ENCODE measurements at regions not wholly inside any gene's neighbourhood (a gene's known extent, or its start where the extent isn't known, plus 50 kb on each side); places are given as distances from the start of the nearest gene placed in this dataset.

DNA sequence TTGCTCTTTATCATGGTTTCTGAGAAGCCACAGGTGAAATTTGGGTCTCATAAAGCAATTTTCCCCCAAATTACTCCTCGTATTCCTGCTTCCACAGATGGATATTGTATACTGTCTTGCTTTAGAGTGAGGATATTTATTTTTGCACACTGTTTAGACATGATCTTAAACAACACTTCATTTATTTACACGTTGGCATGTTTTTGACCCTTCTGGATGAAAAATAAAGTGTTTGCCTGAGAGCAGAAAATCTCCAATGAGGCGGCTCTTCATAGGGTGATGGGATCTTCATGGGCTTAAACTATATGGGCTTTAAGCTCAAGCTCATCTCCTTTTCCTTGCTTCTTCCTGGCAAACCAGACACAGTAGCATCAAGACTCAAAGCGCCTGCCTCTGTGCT, 148.4 kb downstream of the MACROH2A1 start:
- no peak for DNase-seq (ENCODE audit: low read depth, low spot score)

DNA sequence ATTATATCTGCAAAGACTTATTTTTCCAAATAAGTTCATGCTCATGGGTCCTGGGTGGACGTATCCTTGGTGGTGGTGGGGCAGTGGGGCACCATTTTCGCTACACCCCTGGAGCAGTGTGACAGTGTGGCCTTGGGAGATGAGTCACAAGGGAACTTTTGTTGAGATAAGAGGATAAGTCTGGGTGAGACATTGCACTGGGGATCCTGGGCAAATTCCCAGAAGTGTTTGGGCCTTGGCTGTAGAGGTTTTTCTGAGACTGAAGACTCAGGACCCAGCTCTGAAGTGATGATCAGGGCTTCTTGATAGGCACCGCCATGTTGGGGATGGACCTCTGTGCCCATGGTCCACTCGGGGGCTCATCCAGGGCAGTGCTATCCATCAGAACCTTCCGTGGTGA, 149.4 kb downstream of the MACROH2A1 start:
- no peak for DNase-seq (ENCODE audit: low read depth, low spot score)

More for the DNA sequence above, 148.4 kb downstream of the MACROH2A1 start:
- no peak overlapping the region for H3K27ac ChIP-seq

DNA sequence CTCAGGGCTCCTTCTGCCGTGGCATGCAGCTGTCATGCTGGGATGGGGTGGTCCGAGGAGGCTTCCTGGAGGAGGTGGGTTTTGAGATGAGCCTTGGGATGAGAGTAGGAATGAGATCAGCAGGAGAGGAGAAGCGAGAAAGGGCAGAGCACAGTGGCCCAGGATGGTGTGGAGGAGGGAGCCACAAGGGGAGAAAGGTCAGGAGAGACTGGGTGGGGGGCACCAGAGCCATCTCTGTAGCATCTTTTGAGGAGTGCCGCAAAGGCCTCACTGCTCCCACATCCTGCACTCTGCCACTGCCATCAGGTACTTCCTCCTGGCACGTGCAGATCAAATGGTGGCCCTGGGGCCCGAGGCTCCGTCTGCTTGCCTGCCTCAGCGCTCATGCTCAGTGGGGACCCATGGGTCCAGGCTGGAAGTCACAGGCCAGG, 150.2 kb downstream of the MACROH2A1 start:
- no peak for DNase-seq (ENCODE audit: low read depth, low spot score)
- H3K27ac ChIP-seq = no peak overlapping the region

More for the DNA sequence above, 149.4 kb downstream of the MACROH2A1 start:
- H3K27ac ChIP-seq = no peak overlapping the region

DNA sequence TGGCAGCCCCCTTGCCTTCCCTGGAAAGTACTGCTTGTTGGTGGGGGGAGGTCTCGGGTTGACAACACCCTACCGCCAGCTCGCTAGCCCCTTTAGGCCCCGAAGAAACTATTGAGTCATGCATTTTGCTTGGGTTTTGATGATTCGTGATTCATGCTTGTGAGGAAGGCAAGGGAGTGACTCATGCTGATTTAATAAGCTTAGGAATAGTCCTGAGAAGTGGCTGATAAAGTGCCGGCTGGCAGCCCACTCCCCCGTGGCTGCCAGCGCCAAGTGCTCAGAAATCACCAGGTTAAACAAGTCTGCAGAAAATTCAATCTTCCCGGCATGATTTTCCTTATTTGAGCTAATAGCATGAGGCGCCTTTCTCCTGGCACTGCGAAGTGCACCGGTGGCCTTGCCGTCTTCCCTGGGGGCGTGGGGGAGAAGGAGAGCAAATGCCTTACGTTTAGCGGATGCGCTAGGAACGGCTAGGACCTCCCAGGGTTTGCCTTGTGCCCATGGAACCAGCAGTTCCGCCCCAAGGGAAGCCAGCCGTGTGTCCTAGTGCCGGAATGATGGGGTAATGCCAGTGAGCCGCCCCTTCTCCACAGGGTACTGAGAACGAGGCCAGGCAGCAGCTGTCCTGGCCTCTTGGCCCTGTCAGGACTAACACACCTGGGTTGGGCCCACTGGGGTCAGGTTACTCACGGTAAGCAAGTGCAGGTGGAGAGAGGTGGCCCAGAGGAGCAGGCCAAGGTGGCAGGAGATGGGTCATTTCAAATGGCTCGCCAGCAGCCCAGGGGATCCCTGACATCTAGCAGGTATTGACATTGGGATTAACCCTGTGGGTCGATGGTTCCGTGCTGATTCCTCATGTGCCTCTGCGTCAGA, 151.9 kb downstream of the MACROH2A1 start:
- H3K27ac ChIP-seq = peak overlapping the region; percentile 84
- peak; percentile 79 for DNase-seq (ENCODE audit: low read depth, low spot score)

DNA sequence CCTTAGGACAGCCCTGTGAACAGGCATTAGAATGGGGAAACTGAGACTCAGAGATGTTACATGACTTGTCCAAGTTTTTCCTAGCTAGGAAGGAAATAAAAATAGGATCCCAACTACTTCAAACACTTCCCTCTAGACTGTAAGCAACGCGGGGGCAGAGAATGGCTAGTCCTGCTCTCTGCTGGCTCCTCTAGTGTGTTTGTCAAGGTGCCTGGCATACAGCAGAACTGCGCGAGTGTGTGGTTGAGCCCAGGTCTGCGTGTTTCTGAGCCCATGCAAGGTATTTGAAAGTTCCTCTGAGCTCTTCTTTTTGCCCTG, 152.5 kb downstream of the MACROH2A1 start:
- H3K27ac ChIP-seq = peak overlapping the region; percentile 84

DNA sequence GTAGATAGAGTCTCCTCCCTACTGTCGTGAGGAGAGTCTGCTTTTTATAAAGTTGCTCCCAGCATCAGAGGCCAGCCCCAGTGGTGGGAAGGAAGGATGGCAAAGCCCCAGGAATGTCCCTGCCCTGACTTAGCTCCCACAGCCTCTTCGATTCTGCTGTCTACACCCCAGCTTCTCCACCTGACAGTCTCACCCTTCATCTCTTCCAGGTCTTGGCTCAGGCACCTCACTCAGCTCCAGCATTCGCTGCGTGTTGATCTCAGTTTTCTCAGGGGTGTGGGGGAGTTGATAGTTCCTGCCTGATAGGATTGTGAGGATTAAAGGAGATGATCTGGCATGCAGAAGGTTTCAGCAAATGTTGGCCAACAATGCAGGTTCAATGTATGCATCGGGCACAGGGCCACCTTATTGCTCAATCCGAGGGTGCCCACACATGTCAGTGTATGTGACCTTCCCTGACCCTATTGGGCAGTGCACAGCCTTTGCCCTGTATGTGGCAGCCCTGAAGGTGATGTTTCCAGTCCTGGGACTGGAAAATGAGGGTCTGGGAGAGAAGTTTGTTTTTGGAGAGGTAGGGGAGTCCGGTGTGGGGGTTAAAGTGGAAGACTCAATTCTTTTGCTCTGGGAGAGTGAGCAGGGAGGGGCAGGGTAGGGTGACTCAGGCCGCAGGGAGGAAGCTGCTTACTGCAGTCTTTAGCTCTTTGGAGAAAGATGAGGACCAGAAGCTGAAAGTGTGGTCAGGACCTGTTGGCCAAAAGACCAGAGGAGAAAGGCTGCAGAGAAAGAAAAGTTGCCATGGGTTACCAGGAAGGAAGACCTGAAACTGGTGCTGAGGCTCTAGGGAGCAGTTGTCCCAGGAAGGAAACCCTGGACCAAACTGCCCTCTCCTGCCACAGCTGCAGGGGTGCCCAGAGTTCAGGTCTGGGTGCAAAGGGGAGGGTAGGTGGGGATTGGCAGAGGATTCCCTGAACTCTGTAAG, 153.2 kb downstream of the MACROH2A1 start:
- DNase-seq (ENCODE audit: low read depth, low spot score) = no peak
- peak overlapping the region; percentile 84 for H3K27ac ChIP-seq

More for the DNA sequence above, 152.5 kb downstream of the MACROH2A1 start:
- no peak for DNase-seq (ENCODE audit: low read depth, low spot score)

DNA sequence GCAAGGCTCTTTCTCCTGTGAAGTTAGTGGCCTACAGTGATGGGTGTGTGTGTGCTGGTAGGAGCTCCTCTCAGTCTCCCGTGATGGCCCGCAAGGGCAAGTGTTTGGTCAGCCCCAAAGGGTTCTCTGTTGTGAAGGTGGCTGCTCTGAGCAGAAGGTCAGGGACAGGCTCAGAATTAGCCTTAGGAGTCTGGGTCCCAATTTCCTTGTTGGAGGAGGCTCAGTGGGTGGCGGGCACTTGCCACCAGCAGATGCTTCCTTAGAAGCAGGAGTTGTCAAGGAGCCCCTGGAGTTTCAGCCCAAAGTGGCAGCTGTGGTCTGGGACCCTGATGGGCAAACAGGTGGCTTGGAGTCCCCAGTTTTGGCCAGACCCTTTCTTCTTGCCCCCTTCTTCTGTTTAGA, 154.4 kb downstream of the MACROH2A1 start:
- no peak for DNase-seq (ENCODE audit: low read depth, low spot score)
- no peak overlapping the region for H3K27ac ChIP-seq

DNA sequence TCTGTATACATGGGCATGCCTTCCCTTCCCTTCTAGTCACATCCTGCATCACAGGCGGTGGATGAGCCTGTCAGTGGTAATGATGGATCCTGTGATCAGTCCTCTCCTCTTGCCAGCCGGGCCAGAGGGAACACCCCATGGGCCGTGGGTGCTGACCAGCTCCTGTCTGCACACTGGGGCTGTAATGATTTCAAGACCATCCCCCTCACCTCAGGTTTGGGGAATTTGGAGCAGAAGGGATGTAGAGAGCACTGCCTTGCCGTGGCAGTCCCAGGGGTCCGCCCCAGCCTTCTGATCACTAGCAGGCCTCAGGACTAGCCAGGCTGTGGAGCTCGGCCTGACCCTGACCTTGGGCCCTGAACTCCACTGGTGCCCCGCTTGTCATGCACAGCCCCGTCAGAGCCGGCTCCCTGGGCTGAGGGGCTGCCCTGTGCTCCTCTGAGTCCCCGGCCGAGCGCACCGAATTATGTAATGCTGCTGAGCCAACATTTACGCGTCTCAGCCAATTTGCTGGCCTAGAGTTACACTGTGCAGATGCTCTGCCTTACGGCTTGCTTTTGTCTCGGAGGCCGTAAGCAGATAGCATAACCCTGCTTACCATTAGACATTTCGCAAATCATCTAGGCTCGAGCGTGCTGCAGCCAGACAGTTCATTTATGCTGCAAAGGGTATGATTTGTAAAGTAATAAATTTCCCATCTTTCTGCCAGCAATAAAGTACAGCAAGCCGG, 155.3 kb downstream of the MACROH2A1 start:
- no peak overlapping the region for H3K27ac ChIP-seq
- no peak for DNase-seq (ENCODE audit: low read depth, low spot score)

DNA sequence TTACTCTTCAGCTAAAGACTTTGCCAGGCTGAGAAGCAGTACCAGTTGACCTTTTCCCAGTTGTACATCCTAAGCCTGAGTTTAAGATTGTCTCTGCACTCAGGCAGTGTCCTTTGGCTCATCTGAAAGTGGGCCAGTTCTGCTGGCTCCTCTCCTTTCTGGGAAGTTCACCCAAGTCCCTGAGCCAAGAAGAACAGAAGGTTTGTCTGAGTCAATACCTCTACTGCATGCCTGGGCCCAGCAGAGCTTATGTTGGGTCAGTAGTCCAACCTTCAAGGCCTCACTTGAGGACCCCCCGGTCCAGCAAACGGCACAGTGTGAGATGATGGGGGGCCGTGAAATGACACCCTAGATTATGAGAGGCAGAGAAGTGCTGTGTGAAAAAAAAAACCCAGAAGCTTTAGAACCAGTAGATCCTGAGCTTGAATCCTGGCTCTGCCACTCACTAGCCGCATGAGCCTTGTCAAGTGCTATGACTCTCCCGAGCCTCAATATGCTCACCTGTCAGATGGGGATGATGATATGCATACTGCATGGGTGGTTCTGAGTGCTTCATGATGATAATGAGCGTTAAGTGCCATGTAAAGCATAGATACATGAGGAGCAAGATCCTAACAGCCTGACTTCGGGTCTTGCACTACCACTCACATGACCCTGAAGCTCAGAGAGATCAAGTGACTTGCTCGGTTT, 156.0 kb downstream of the MACROH2A1 start:
- DNase-seq (ENCODE audit: low read depth, low spot score) = no peak
- peak overlapping the region; percentile 4 for H3K27ac ChIP-seq

DNA sequence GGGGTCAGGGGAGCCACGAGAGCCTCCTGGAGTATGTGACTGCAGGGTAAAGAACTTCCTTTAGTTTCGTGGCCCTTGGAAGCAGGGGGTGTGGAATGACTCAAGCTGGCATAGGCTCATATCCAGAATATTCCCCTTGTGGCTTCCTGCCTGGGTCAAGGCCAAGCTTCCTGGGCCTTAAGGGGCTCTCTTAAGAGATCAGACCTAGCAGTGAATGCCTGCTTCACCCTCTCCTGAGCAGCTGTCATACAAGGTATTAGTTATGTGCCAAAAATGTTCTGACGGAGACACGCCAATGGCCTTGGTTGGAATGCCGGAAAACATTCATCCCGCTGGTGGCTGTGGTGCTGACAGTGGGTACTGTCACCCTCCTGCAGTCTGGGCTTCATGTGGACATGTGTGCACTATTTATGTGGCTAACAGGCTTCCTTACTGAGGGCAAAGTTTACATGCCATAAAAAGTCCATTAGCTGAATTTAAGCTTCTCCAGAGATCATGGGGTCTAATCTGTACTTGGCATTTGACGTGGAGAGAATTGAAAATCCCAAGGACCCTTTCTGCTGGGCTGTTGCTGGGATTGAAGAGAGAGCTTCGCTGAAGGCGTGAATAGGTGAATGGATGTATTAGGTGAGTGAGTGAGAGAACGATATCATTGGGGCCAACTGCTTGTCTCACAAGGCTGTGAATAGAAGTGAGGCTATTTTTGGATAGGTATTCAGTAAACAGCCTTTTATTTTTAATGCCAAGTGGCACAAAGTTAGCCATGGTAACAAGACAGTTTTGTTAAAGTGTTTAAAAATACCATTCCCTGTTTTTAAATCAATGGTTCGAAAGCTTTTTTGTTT, 156.8 kb downstream of the MACROH2A1 start:
- no peak for DNase-seq (ENCODE audit: low read depth, low spot score)
- peak overlapping the region; percentile 4 for H3K27ac ChIP-seq

DNA sequence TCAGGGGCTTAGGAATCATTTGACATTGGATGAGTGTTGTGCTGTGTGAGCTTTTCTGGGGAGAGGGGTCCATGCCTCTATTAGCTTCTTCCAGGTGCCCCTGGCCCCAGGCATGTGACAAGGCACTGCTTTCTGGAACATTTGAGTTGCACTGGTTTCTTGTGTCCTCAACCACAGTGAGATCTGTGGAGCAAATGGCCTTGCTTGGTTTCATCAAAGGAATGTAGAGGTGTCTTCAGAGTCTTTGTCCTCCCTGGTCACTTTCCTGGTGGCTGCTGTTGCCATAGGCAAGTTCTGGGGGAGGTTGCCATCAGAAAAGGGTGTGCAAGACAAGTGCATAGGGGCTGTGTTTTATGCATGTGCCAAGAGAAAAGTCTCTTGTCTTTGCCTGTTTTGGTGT, 157.5 kb downstream of the MACROH2A1 start:
- peak overlapping the region; percentile 4 for H3K27ac ChIP-seq
- no peak for DNase-seq (ENCODE audit: low read depth, low spot score)

DNA sequence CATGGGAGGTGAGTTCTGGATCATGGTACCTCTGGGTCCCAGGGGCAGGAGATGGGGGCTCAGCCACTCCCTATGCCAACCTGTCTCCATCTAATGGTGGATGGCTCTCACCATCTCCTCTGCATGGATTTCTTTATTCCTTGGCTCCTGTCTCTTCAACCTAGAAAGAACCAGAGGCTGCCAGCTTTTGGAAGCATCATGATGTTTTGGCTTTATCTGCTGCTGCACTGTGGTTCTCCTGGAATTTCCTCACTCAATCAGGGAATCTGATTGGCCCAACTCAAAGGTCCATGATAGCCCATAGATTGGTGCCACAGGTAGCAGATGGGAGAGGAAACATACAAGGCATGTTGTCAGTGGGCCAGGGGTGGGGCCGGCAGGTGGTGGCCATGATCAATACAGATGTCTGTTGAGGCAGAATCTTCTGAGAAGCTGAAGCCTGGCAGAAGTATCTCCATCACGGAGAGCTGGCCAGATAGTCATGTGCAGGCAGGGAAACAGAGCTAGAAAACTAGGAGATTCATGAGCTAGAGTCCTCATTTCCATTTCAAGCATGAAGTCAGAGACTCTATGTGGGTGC, 158.2 kb downstream of the MACROH2A1 start:
- no peak for DNase-seq (ENCODE audit: low read depth, low spot score)
- no peak overlapping the region for H3K27ac ChIP-seq

DNA sequence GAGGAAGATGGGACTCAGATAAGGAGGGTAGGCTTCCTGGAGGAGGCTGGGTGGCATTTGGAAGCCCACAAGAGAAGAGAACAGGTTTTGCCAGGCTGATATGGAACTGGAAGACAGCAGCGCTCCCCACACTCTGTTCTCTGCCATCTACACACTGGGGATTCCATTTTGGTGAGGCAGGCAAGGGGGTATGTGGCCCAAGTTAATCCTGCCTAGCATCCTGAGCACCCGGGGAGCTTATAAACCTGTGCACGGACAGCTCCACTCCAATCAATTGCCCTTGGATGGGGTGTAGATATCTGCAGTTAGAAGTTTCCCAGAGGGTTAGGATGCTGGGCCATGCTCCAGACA, 158.8 kb downstream of the MACROH2A1 start:
- DNase-seq (ENCODE audit: low read depth, low spot score) = no peak
- no peak overlapping the region for H3K27ac ChIP-seq

DNA sequence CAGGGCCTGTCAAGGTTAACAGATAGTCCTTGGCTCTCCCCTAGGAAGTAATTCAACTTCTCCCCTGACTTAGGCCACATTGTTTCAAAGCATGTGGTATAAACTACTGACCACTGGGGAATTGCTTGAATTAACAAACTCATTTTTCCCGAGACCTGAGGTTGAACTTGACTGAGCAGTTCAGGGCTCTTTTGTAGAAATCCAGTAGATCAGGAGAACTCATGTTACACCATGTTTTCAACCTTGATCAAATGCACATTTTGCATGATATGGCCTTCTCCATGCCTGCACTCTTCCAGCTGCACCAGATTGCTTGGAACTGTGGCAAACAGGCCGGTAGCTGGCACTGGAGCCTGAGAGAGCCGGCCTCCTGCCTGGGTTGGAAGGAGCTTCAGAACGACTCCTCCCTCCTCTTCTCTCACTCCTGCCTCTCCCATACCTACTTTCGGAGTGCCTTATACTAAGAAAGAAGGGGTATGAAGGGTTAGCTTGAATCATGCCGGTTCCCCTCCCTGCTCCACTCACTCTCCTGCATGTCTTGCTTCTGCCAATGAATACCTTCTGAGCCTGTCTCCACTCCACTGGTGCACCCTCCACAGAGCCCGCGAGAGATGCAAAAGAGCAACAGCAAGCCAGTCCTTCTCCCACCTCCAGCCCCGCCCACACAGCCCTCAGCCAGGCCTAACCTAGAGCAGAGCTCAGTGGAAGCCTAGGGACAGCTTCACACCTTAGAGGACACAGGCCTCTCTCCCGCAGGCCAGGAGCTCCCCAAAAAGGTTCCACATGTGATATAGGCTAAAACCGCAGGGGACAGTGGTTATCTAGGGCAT, 159.4 kb downstream of the MACROH2A1 start:
- no peak for DNase-seq (ENCODE audit: low read depth, low spot score)

DNA sequence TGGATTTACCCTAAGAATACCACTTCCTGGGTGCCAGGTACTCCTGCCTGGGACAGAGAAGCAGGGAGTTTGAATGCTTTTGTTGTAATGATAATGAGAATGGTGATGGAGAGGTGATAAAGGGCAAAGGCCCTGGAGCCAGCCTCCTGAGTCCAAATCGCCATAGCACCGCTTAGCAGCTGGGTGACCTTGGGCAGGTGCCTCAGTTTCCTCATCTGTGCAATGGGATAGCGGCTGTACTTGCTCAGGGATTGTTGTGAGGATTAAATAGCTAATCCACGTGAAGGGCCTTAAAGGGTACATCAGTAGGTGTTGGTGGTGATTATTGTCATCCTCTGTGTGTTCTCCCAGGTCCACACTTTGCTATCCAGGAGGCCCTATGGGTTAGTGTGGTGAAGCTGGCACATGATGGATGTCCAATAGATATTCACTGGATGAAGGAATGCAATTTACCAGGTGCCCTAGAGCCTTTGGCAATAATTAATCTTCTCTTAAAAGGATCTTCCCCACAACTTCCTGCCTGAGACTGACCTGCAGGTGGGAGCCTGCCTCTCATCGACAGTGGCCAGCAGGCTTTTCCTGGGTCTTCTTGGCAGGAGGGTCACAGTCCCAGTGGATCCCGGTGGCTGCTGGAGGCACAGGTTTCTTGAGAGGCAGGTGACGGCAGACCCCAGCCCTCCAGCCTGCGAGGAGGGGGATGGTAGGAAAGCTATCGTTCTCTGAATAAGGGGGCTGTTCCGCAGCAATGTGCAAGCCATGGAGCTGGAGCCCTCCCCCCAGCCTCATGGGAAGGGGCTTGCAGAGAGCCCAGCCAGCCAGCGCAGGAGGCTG, 160.2 kb downstream of the MACROH2A1 start:
- no peak for DNase-seq (ENCODE audit: low read depth, low spot score)
- no peak overlapping the region for H3K27ac ChIP-seq

More for the DNA sequence above, 159.4 kb downstream of the MACROH2A1 start:
- H3K27ac ChIP-seq = no peak overlapping the region

DNA sequence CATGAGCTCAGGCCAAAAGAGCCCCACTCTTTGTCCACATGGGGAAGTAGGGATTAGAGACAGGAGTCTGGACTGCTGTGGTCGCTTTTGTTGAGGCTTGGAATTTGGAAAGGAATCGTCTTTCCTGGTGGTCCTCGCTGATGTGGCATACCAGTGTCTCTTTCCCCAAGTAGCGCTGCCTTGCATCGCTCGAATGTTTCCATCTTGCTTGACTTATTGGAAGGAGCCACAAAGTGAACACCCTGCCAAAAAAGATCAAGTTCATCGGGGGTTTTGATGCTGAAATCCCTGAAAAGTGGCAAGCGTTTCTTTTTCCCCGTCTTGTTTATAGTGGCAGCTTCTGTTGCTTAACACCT, 161.3 kb downstream of the MACROH2A1 start:
- DNase-seq (ENCODE audit: low read depth, low spot score) = no peak

More for the DNA sequence above, 161.3 kb downstream of the MACROH2A1 start:
- H3K27ac ChIP-seq = no peak overlapping the region

Measured in epithelial cell of prostate (primary cell).